Activated CD4-positive, alpha-beta T cell treated with anti-CD3 and anti-CD28 coated beads, Interleukin-2, amount 50 U/mL, for 16 hours (primary cell): ENCODE measurements at regions not wholly inside any gene's neighbourhood (a gene's known extent, or its start where the extent isn't known, plus 50 kb on each side); places are given as distances from the start of the nearest gene placed in this dataset.

Source experiments
- DNase-seq: peaks from one replicate; pipeline ENCODE4 v3.0.0-alpha.2; 2020

GRCh38 chr3:117322866-117323265 is 613.3 kb downstream of the TUSC7 start:
- DNase-seq: no peak

DNA sequence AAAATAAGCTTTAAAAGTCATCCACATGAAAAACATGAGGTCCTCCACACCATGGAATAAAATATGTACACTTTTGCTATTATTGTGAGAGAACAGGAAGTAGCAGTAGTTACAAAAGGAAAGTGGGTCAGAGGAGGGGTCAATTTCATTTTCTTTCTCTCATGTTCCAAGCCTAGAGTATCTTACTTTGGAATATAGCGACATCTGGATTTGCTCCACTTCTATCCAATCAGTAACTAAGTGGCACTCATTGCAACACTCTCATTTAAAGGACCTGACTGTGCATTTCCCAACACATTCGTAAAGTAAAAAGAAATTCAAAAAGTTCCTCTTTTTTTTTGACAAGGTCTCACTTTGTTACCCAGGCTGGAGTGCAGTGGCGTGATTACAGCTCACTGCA is 637.3 kb downstream of the TUSC7 start:
- no peak for DNase-seq

GRCh38 chr3:117348884-117349283 is 639.3 kb downstream of the TUSC7 start:
- no peak for DNase-seq

GRCh38 chr3:117349566-117349965 is 640.0 kb downstream of the TUSC7 start:
- DNase-seq: no peak

GRCh38 chr3:117350371-117350770 is 640.8 kb downstream of the TUSC7 start:
- no peak for DNase-seq

- no peak for DNase-seq
These were observed 646.0 kb downstream of the TUSC7 start for GRCh38 chr3:117355566-117355965.

GRCh38 chr3:117356091-117356705 is 646.6 kb downstream of the TUSC7 start:
- no peak for DNase-seq

DNA sequence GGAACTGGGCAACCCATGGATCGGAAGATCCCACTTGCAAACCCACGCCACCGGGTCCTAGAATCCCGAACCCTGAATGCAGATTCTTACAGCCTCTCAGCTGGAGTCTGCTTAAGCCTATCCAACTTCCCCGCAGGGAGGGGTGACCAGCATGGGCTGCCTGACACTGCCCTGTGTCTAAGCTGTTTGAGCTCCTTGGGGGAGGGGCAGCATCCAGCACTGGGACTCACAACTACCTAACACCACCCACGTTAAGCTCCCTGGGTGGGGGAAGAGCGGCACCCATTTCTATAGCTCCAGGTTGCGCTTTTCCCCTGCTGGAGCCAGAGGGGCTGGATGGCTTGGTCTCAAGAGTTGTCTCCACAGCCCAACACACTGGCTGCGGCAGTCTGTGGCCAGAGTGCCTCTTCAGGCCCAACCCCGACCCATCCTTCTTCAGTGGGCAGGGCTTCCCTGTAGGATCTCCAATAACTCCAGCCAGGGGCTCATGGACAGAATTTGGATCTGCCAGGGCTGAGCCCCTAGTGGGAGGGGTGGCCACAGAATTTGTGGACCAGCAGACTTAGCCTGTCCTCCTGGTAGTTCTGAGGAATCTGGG is 649.2 kb downstream of the TUSC7 start:
- DNase-seq: no peak

- DNase-seq: no peak
These were observed 657.0 kb downstream of the TUSC7 start for GRCh38 chr3:117366574-117366973.

GRCh38 chr3:117367861-117368260 is 658.3 kb downstream of the TUSC7 start:
- DNase-seq: no peak

DNA sequence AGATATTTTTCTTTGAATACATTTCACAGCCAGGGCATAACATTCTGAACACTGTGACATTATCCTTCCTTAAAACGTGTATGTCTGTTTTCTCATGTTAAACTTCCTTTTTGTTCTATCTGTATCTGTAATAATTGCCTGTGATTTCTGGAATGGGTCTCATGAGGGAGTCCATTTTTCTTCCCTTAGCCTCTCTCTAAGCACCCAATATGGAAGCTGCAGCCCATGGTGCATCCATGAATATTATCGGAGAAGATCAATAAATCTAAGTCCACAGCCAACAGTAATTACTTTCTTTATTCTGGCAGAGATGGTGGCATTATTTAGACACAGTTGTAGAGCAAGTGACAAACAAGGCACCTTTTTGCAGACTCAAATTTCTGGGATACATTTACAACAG is 671.1 kb downstream of the TUSC7 start:
- DNase-seq: no peak

- DNase-seq: no peak
These were observed 683.5 kb downstream of the TUSC7 start for GRCh38 chr3:117393119-117393518.

DNA sequence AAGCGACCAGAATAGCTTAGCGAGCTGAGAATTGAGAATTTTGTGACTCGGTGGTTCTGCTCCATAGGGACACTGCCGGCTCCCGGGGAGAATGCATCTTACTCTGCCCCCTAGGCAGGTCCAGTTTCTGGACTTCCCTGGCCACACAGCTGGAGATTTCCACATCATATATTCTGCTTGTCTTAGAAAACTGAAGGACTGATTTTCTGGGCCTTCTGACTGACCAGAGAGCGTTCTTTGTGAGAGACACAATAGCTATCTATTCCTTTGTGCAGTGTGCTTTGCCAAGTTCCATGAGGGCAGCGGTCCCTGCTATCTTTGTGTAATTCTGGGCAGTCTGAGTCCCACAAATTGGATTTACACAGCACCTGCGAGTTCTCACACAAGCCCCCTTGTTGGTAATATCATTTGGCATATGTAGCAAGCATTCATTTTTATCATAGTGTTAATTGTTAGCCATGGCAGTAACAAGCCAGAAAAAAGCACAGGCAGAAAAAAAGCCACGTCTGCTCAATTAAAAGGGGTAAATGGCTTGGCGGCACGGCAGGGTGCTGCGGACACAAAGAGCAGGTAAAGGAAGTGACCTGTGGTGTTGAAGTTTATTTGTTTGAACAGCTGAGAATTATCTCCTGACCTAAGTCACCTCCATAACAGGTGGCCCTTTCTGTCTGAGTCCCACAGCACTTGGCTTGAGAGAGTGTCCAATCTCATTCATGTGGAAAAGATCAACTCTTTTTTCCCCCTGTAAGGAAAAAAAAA is 688.7 kb downstream of the TUSC7 start:
- no peak for DNase-seq

DNA sequence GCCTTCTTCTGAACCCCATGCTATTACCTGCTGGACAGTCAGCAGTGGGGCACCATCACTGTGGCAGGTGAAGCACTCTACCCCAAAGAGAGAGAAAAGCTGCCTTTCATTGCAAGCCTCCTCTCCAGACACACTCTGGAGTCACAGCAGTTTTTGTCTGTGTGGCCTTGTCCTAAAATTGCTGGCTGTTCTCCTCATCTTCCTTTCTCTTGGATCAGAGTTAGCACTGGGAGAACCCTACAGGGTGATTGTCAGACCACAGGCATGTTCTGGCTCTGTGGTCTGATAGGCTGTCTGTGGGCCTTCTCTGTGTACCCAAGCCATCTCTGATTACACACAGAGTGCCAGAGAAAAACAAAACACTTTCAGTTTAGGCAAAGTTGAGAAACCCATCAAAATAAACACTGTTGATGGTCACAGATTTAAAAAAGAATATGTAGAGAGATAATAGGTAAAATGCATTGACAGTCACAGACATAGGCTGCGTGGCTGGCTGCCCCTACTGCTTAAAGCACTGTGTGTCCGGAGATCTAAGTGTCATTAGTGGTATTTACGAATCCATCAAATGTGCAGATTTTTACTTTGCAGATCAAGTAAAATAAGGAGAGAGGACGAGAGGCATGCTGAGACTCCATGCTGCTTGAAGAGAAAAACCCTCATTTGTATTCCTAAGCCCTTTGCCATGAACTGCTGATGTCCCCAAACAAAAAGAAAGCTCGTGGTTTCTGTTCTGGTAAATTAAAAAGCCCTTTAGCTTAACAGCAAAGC is 689.9 kb downstream of the TUSC7 start:
- DNase-seq: no peak

DNA sequence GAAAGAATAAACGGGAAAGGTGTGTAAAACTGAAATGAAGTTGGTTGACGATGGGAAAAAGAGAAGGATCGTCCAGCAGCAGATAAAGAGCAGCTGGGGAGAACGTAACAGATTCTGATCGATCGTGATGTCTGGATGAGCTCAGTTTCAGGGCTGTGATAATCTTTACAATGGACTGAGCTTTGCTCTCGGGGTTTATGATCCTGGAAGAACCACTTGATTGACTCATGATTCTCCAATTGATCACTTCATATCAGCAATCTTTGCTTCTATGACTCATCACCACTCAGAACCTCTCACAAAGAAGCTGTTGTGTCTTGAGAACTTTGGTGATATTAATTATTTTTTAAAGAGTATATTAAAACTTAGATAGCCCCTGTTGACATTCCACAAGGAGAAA is 690.7 kb downstream of the TUSC7 start:
- no peak for DNase-seq

- no peak for DNase-seq
These were observed 694.6 kb downstream of the TUSC7 start for GRCh38 chr3:117404141-117404540.

DNA sequence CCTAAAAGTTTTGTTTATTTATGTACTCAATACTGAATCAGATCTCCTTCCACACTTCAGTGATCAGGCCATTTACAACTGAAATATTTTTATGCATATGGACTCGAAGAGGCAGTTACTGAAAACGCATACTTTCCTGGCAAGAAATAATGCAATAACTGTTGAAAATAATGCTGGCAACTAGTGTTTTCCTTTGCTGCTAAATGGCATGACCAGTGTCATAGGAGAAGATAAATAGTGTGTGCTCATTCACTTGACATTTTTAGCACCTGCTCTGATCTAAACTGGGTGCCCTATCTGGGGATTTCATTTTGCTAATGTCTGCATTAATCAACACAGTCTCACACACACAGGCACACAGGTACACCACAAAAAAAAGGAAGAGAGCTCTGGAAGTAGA is 695.2 kb downstream of the TUSC7 start:
- DNase-seq: no peak

- no peak for DNase-seq
These were observed 695.8 kb downstream of the TUSC7 start for GRCh38 chr3:117405359-117405758.

DNA sequence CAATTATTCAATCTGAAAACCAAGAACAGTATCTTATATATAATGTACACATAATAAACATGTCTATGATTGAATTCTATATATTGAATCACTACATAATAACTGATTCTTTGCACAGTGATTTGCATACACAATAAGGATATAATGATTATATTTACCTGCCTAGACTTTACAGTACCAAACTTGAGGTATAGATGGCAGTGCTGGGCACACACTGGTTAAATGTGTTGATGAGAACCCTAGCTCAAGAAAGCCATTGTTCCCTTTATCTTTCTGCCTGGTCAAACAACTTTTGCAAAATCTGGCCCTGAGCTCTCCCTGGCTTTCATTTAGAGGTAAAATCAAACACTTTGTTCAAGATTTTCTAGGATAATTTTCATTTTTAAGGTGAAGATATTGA is 697.7 kb downstream of the TUSC7 start:
- DNase-seq: peak; percentile 0

GRCh38 chr3:117408811-117409210 is 699.2 kb downstream of the TUSC7 start:
- no peak for DNase-seq

- no peak for DNase-seq
These were observed 699.7 kb downstream of the TUSC7 start for GRCh38 chr3:117409256-117409655.

- DNase-seq: no peak
These were observed 700.3 kb downstream of the TUSC7 start for GRCh38 chr3:117409701-117410459.

- no peak for DNase-seq
These were observed 702.4 kb downstream of the TUSC7 start for GRCh38 chr3:117411971-117412370.
